MM.1S (cell line): ENCODE measurements at regions not wholly inside any gene's neighbourhood (a gene's known extent, or its start where the extent isn't known, plus 50 kb on each side); places are given as distances from the start of the nearest gene placed in this dataset.
A peak's percentile ranks its signal among the peaks of the same experiment; 100 is the strongest.
"Not testable (repeated sequence)": the region's sequence is repeated elsewhere in the genome, so short reads cannot be mapped to it uniquely, and the experiment has no call there.

Experiments used
- DNase-seq: peaks from one replicate; pipeline ENCODE4 v3.0.0-alpha.2; 2015
- H2AFZ ChIP-seq: fragments of 300-600 bp; sonication (generic); 2 replicates; pipeline ENCODE4 v1.6.0; 2016; ENCODE audit warnings: antibody characterized with exemption, low read length
- H3F3A ChIP-seq: fragments of 300-600 bp; sonication (generic); 2 replicates; pipeline ENCODE4 v1.6.1; 2016; ENCODE audit warnings: mild to moderate bottlenecking, antibody characterized with exemption, low read length, moderate library complexity, mixed read lengths; ENCODE audit not compliant: insufficient read depth
- H3K27ac ChIP-seq: fragments of 300-600 bp; sonication (generic); 2 replicates; pipeline ENCODE4 v1.5.1; 2016; ENCODE audit warnings: mild to moderate bottlenecking, low read length
- H3K27me3 ChIP-seq: fragments of 300-600 bp; sonication (generic); replicated peaks from 2 replicates; pipeline ENCODE4 v1.6.0; 2016; ENCODE audit warnings: low read length; ENCODE audit not compliant: insufficient read depth
- H3K36me3 ChIP-seq: fragments of 300-600 bp; sonication (generic); replicated peaks from 2 replicates; pipeline ENCODE4 v1.6.1; 2016; ENCODE audit warnings: mild to moderate bottlenecking, low read length, mixed read lengths; ENCODE audit not compliant: insufficient read depth
- H3K4me1 ChIP-seq: fragments of 300-600 bp; sonication (generic); 2 replicates; pipeline ENCODE4 v1.6.1; 2016; ENCODE audit warnings: low read length, mixed read lengths
- H3K4me2 ChIP-seq: fragments of 300-600 bp; sonication (generic); 2 replicates; pipeline ENCODE4 v1.6.0; 2016; ENCODE audit warnings: low read depth, low read length
- H3K4me3 ChIP-seq: fragments of 300-600 bp; sonication (generic); 2 replicates; pipeline ENCODE4 v1.5.1; 2016; ENCODE audit warnings: low read length, mixed read lengths
- H3K79me2 ChIP-seq: fragments of 300-600 bp; sonication (generic); 2 replicates; pipeline ENCODE4 v1.6.1; 2016; ENCODE audit warnings: mixed run types, low read length, mixed read lengths
- H3K9ac ChIP-seq: fragments of 300-600 bp; sonication (generic); 2 replicates; pipeline ENCODE4 v1.6.1; 2016; ENCODE audit warnings: low read length, mixed read lengths
- H3K9me2 ChIP-seq: fragments of 300-600 bp; sonication (generic); replicated peaks from 2 replicates; pipeline ENCODE4 v1.6.1; 2016; ENCODE audit warnings: mild to moderate bottlenecking, low read length, mixed read lengths; ENCODE audit not compliant: insufficient read depth
- H3K9me3 ChIP-seq: fragments of 300-600 bp; sonication (generic); replicated peaks from 2 replicates; pipeline ENCODE4 v1.6.1; 2016; ENCODE audit warnings: mild to moderate bottlenecking, low read length, mixed read lengths; ENCODE audit not compliant: insufficient read depth
- H4K20me1 ChIP-seq: fragments of 300-600 bp; sonication (generic); 2 replicates; pipeline ENCODE4 v1.6.1; 2016; ENCODE audit warnings: mild to moderate bottlenecking, low read length, moderate library complexity, mixed read lengths; ENCODE audit not compliant: insufficient read depth
- EZH2 ChIP-seq: fragments of 300-600 bp; sonication (generic); optimal IDR thresholded peaks from 2 replicates; pipeline ENCODE3; 2017; ENCODE audit warnings: low read depth, mild to moderate bottlenecking, antibody characterized with exemption, low read length, mixed read lengths
- EZH2phosphoT487 ChIP-seq: fragments of 300-600 bp; sonication (generic); IDR thresholded peaks from 2 replicates; pipeline ENCODE4 v1.6.1; 2018; ENCODE audit warnings: antibody characterized with exemption, low read length
- TF ChIP-seq, protein P1 (sequence below): fragments of 300-600 bp; sonication (generic); IDR thresholded peaks from 2 replicates; pipeline ENCODE4 v1.5.1; 2016; ENCODE audit warnings: antibody characterized with exemption, low read length, mixed read lengths

- Histone ChIP-seq H3K9me3 (no peaks in the 10 kb centered on the region), H3K36me3 (no peaks in the 10 kb centered on the region), H4K20me1 (no peaks in the 10 kb centered on the region), H3K4me1 (no peaks in the 10 kb centered on the region), H3K79me2 (no peaks in the 10 kb centered on the region), H3K27me3 (no peaks in the 10 kb centered on the region), H3F3A (no peaks in the 10 kb centered on the region), H3K27ac (no peak overlapping the region), H3K9me2 (no peaks in the 10 kb centered on the region), H3K4me2 (no peak overlapping the region), H2AFZ (no peak overlapping the region), H3K9ac (no peak overlapping the region), H3K4me3 (no peak overlapping the region)
- peak; percentile 30 for DNase-seq
- TF ChIP-seq EZH2phosphoT487, result no peak
- no peak for TF ChIP-seq EZH2
- TF ChIP-seq, protein P1, sequence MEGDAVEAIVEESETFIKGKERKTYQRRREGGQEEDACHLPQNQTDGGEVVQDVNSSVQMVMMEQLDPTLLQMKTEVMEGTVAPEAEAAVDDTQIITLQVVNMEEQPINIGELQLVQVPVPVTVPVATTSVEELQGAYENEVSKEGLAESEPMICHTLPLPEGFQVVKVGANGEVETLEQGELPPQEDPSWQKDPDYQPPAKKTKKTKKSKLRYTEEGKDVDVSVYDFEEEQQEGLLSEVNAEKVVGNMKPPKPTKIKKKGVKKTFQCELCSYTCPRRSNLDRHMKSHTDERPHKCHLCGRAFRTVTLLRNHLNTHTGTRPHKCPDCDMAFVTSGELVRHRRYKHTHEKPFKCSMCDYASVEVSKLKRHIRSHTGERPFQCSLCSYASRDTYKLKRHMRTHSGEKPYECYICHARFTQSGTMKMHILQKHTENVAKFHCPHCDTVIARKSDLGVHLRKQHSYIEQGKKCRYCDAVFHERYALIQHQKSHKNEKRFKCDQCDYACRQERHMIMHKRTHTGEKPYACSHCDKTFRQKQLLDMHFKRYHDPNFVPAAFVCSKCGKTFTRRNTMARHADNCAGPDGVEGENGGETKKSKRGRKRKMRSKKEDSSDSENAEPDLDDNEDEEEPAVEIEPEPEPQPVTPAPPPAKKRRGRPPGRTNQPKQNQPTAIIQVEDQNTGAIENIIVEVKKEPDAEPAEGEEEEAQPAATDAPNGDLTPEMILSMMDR, result no peak; the same call in 1 of the 2 replicates
Measured at GRCh38 chr13:81872581-81872980, 1531.7 kb upstream of the SPRY2 start.

- not testable (repeated sequence) for H3K4me2 ChIP-seq, H3F3A ChIP-seq
Measured at GRCh38 chr13:81871751-81872325, 1530.9 kb upstream of the SPRY2 start.

DNA sequence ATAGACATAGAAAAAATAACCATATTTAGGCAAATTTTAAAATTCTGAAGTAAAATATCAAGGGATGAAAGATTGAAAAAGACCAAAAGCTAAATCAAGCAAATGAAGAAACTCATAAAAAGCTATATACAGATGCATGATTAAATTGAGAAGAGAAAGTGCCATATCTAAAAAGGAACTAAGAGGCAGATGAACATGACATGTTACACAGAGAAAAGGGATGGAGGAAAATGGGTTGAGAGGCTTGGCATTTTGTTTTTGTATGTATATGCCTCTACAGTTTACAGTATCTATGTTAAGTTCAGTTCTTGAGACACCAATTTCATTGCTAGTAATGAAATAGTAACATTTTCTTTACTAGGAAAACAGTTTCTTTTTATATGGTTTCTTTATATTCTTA, 1507.4 kb upstream of the SPRY2 start:
- Histone ChIP-seq H3K27ac (no peak overlapping the region), H3K79me2 (no peaks in the 10 kb centered on the region), H3K4me1 (no peaks in the 10 kb centered on the region), H3K4me3 (no peak overlapping the region), H3K27me3 (no peaks in the 10 kb centered on the region), H4K20me1 (no peaks in the 10 kb centered on the region), H2AFZ (no peak overlapping the region), H3K4me2 (no peak overlapping the region), H3K9me2 (no peaks in the 10 kb centered on the region), H3F3A (no peaks in the 10 kb centered on the region), H3K9ac (no peak overlapping the region), H3K36me3 (no peaks in the 10 kb centered on the region), H3K9me3 (no peaks in the 10 kb centered on the region)
- TF ChIP-seq EZH2 (no peak), EZH2phosphoT487 (no peak)
- TF ChIP-seq, protein P1, result no peak
- DNase-seq, result no peak

More at GRCh38 chr13:81871751-81872325, 1530.9 kb upstream of the SPRY2 start:
- not testable (repeated sequence) for H3K27ac ChIP-seq, H3K9me3 ChIP-seq, H3K4me1 ChIP-seq, H3K9ac ChIP-seq, H3K36me3 ChIP-seq, H3K27me3 ChIP-seq, H4K20me1 ChIP-seq, DNase-seq, H3K9me2 ChIP-seq, H2AFZ ChIP-seq, H3K79me2 ChIP-seq, H3K4me3 ChIP-seq

DNA sequence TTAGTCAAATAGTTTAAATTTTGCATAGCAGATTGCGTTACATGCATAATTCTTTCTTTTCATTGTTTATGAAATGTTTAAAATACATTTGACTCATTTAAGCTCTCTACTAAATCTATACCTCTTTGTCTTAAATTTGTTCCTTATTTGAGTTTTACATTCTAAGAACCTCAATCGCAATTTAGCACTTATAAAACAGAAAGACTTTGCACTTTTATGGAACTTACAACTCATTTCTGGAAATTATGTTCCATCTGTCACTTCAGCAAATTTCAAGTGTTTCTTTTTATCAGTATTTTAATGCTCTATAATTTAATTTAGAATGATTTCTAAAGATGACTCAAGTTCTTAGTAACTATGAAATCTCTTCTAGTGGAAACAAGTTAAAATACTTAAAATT, 1505.8 kb upstream of the SPRY2 start:
- H3K9me3 ChIP-seq, result no peaks in the 10 kb centered on the region
- H2AFZ ChIP-seq, result no peak overlapping the region
- no peak overlapping the region for H3K4me3 ChIP-seq
- no peak overlapping the region for H3K4me2 ChIP-seq
- H3K9me2 ChIP-seq, result no peaks in the 10 kb centered on the region
- H3K27ac ChIP-seq, result no peak overlapping the region
- H3K79me2 ChIP-seq, result no peaks in the 10 kb centered on the region
- TF ChIP-seq, protein P1, result no peak
- TF ChIP-seq EZH2, result no peak
- no peak for TF ChIP-seq EZH2phosphoT487
- no peaks in the 10 kb centered on the region for H3K4me1 ChIP-seq
- H3F3A ChIP-seq, result no peaks in the 10 kb centered on the region
- H3K27me3 ChIP-seq, result no peaks in the 10 kb centered on the region
- no peaks in the 10 kb centered on the region for H3K36me3 ChIP-seq
- no peak for DNase-seq
- no peak overlapping the region for H3K9ac ChIP-seq
- no peaks in the 10 kb centered on the region for H4K20me1 ChIP-seq
